ENCODE measurements at regions not wholly inside any gene's neighbourhood (a gene's known extent, or its start where the extent isn't known, plus 50 kb on each side); places are given as distances from the start of the nearest gene placed in this dataset.
"Not testable (repeated sequence)": the region's sequence is repeated elsewhere in the genome, so short reads cannot be mapped to it uniquely, and the experiment has no call there.

GRCh38 chr13:18624061-18624460 lies 557.6 kb downstream of the TUBA3C start:
- TF ChIP-seq NFYB (IDR thresholded peaks at IDR 0.05; ENCODE audit: insufficient read depth, low read depth, low read length); CBX3 (IDR thresholded peaks at IDR 0.05; ENCODE audit: borderline replicate concordance, low read depth); MTA2 (IDR thresholded peaks at IDR 0.05; ENCODE audit: low read depth); ETV6 (conservative IDR thresholded peaks at IDR 0.05 in 1 of 2, IDR thresholded peaks at IDR 0.05 in 1 of 2; ENCODE audit: borderline replicate concordance in 1 of 2, low read depth in 1 of 2); FOS (IDR thresholded peaks at IDR 0.05; ENCODE audit: borderline replicate concordance, extremely low read depth, insufficient read length); POLR2A (IDR thresholded peaks at IDR 0.05; ENCODE audit: low read depth, low read length); REST (IDR thresholded peaks at IDR 0.05; ENCODE audit: low read depth, low read length); JUND (IDR thresholded peaks at IDR 0.05; ENCODE audit: low read depth, low read length); CBFB (IDR thresholded peaks at IDR 0.05; ENCODE audit: low read depth); POLR2AphosphoS2 (IDR thresholded peaks at IDR 0.05; ENCODE audit: low read depth, low read length); BHLHE40 (IDR thresholded peaks at IDR 0.05; ENCODE audit: borderline replicate concordance in 1 of 2, low read depth in 2 of 2, low read length in 1 of 2); EZH2 (IDR thresholded peaks at IDR 0.05; ENCODE audit: borderline replicate concordance, control insufficient read depth, low read depth, low read length): not testable (repeated sequence)

Data from GM12878 (cell line).